Heart left ventricle (tissue), 13 donors: ENCODE measurements at regions not wholly inside any gene's neighbourhood (a gene's known extent, or its start where the extent isn't known, plus 50 kb on each side); places are given as distances from the start of the nearest gene placed in this dataset.

ENCODE experiments used
- CTCF ChIP-seq, 12 donors: fragments of 200-600 bp; sonication (generic) in 4 of 12; IDR thresholded peaks; one replicate each; pipeline versions ENCODE4 v1.5.0 to v1.8.0; 2018 to 2022; ENCODE audit warnings: antibody characterized with exemption in 12 of 12, mild to moderate bottlenecking in 5 of 12
- POLR2A ChIP-seq, 2 donors: fragments of 450-650 bp; IDR thresholded peaks; one replicate each; pipeline ENCODE4 v1.6.1; 2017; ENCODE audit warnings: antibody characterized with exemption in 2 of 2, mild to moderate bottlenecking in 2 of 2, moderate library complexity in 2 of 2
- donor health status: ischemic (EF 13 %, LVEDD 7.1; RV severe dilation, severe dysfunction).
- donor health status: DM: no; HTN: yes; CAD: no.
- donor health status: DM: no; HTN: no; CAD: no.
- donor health status: ischemic (EF 25% LVEDD 6.9; RV normal size, moderate dysfunction).
- donor health status: ischemic (EF 25% LVEDD 5.7; RV mildly dilated, moderate dysfunction).
- donor health status: ischemic (EF 35%, LVEDD 5.7; RV mildly dilated, moderate dysfunction).
- donor health status: nonischemic (EF 11% LVEDD 7.7; RV severe dilation, severe dysfunction).
- donor health status: DM: yes; HTN: yes; CAD: no.
- donor health status: PGD.
- donor health status: ischemic (EF 29% LVEDD 5.4; RV normal size, mild dysfunction).
- donor health status: nonischemic (EF 23%, LVEDD 6.1; RV moderate dilation, normal function).

DNA sequence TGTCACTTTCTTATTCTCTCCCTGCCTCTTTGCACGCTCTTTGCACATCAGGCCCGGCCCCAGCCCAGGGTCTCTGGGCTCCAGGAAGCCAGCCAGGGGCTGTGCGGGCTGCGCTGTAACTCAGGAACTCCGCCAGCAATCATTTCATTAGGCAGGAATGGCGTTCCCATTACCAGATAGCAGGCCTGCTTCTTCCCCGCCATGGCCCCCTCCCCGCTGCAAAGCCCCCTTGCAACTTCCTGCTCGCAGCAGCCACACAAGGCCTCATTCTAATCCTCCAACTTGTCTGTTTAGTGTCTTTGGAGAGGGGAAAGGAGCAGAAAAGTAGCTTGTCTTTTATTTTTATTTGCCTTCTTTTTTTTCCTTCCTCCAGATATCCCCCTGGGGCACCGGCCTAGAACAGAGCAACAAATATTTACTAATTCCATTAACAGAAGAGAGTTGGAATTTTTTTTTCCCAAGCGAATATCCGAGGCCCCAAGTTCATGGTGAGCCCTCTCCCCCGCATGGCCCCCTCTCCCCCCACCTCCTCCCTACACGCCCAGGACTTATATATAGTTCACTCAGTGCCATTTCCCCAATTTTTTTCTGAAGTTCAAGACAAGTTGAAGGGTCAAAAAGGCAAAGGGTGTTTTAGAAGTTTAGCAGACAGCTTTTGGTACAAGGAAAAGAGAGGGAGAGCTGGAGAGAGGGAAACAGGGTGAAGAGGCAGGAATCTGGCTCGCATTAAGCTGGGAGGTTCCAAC is 329.4 kb upstream of the TBX3 start:
- TF ChIP-seq CTCF (IDR thresholded peaks at IDR 0.05) (no peak), POLR2A (IDR thresholded peaks at IDR 0.05) (no peak)
